ENCODE measurements at regions not wholly inside any gene's neighbourhood (a gene's known extent, or its start where the extent isn't known, plus 50 kb on each side); places are given as distances from the start of the nearest gene placed in this dataset.

- POLR2A ChIA-PET: no interaction called here
- Histone ChIP-seq H3K9ac (ENCODE audit: insufficient read depth, low read depth, low read length) (no peak overlapping the region), H4K20me1 (ENCODE audit: insufficient read depth, low read length) (no peaks in the 10 kb centered on the region), H3K4me2 (ENCODE audit: low read depth, low read length) (no peak overlapping the region), H3K4me1 (ENCODE audit: insufficient read depth, low read length) (no peaks in the 10 kb centered on the region), H3K27ac (ENCODE audit: extremely low read length, insufficient read depth, low read length) (no peak overlapping the region), H3K27me3 (ENCODE audit: control insufficient read depth in 1 of 2, insufficient read depth in 2 of 2, low read length in 2 of 2) (no peaks in the 10 kb centered on the region), H3K4me3 (replicated peaks in 1 of 3; ENCODE audit: insufficient read depth in 1 of 3, low read depth in 2 of 3, low read length in 3 of 3) (no peak overlapping the region), H3K36me3 (replicated peaks in 1 of 2; ENCODE audit: control insufficient read depth in 1 of 2, insufficient read depth in 2 of 2, low read length in 2 of 2) (no peaks in the 10 kb centered on the region), H3K9me3 (ENCODE audit: low read length) (no peaks in the 10 kb centered on the region), H2AFZ (ENCODE audit: low read length) (no peak overlapping the region), H3K79me2 (ENCODE audit: insufficient read depth, low read length) (no peaks in the 10 kb centered on the region)
- no peak for FAIRE-seq
- 64% methylated on average over 2 of the region's 2 CpGs for WGBS (ENCODE audit: low lambda C conversion rate)
- BruUV-seq (replicated peaks): no TSS peak
- intact Hi-C loops (cut with micrococcal nuclease; ENCODE audit: unreplicated experiment) (no loop called here), in situ Hi-C loops (cut with HindIII; ENCODE audit: extremely low pct_ligation_motif_present, low pct_unique_long_range_greater_than_20kb) (no loop called here)
- no peak for TF ChIP-seq YEATS2 (CRISPR knock-in tag; IDR thresholded peaks at IDR 0.05; ENCODE audit: borderline replicate concordance)
- TF ChIP-seq ZNF12 (CRISPR knock-in tag; IDR thresholded peaks at IDR 0.05): no peak
- no peak for TF ChIP-seq NAIF1 (CRISPR knock-in tag; IDR thresholded peaks at IDR 0.05; ENCODE audit: borderline replicate concordance)
- TF ChIP-seq SNRNP70 (IDR thresholded peaks at IDR 0.05; ENCODE audit: low read depth, low read length): no peak
- no peak for TF ChIP-seq NRL (CRISPR knock-in tag; IDR thresholded peaks at IDR 0.05; ENCODE audit: borderline replicate concordance)
- no peak for TF ChIP-seq ELF1 (CRISPR knock-in tag; IDR thresholded peaks at IDR 0.05)
- no peak for TF ChIP-seq ADNP (CRISPR knock-in tag; IDR thresholded peaks at IDR 0.05)
- no peak for TF ChIP-seq LBX2 (CRISPR knock-in tag; IDR thresholded peaks at IDR 0.05; ENCODE audit: borderline replicate concordance)
- no peak for TF ChIP-seq PHF21A (CRISPR knock-in tag; IDR thresholded peaks at IDR 0.05)
- no peak for TF ChIP-seq ZMYM3 (CRISPR knock-in tag; IDR thresholded peaks at IDR 0.05)
- no peak for TF ChIP-seq ZNF501 (CRISPR knock-in tag; IDR thresholded peaks at IDR 0.05)
- TF ChIP-seq THRA (CRISPR knock-in tag; IDR thresholded peaks at IDR 0.05; ENCODE audit: borderline replicate concordance): no peak
- TF ChIP-seq BCL6 (CRISPR knock-in tag; IDR thresholded peaks at IDR 0.05): no peak
- TF ChIP-seq ZNF790 (CRISPR knock-in tag; IDR thresholded peaks at IDR 0.05; ENCODE audit: borderline replicate concordance): no peak
- TF ChIP-seq ZNF160 (CRISPR knock-in tag; IDR thresholded peaks at IDR 0.05): no peak
- no peak for DNase-seq (ENCODE audit: low spot score)
- ATAC-seq: no peak
- CTCF ChIA-PET (ENCODE audit: low intra/inter-chr PET ratio, low total read pairs): no interaction called here
Observed at GRCh38 chr7:152505606-152506005, 69.8 kb upstream of the KMT2C start.
